ENCODE measurements at regions not wholly inside any gene's neighbourhood (a gene's known extent, or its start where the extent isn't known, plus 50 kb on each side); places are given as distances from the start of the nearest gene placed in this dataset.
A peak's percentile ranks its signal among the peaks of the same experiment; 100 is the strongest.

- H3K4me2 ChIP-seq (ENCODE audit: extremely low read depth, insufficient read depth, low read length), result no peak overlapping the region
- H3K36me3 ChIP-seq (ENCODE audit: control insufficient read depth, insufficient read depth, low read length), result no peaks in the 10 kb centered on the region
- no peak for TF ChIP-seq EZH2 (IDR thresholded peaks at IDR 0.05; ENCODE audit: low read length, missing control alignments)
- TF ChIP-seq, protein P1, sequence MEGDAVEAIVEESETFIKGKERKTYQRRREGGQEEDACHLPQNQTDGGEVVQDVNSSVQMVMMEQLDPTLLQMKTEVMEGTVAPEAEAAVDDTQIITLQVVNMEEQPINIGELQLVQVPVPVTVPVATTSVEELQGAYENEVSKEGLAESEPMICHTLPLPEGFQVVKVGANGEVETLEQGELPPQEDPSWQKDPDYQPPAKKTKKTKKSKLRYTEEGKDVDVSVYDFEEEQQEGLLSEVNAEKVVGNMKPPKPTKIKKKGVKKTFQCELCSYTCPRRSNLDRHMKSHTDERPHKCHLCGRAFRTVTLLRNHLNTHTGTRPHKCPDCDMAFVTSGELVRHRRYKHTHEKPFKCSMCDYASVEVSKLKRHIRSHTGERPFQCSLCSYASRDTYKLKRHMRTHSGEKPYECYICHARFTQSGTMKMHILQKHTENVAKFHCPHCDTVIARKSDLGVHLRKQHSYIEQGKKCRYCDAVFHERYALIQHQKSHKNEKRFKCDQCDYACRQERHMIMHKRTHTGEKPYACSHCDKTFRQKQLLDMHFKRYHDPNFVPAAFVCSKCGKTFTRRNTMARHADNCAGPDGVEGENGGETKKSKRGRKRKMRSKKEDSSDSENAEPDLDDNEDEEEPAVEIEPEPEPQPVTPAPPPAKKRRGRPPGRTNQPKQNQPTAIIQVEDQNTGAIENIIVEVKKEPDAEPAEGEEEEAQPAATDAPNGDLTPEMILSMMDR (conservative IDR thresholded peaks at IDR 0.05 in 1 of 2, IDR thresholded peaks at IDR 0.05 in 1 of 2; ENCODE audit: low read depth in 1 of 2, low read length in 2 of 2), result no peak
- no peak overlapping the region for H3K27ac ChIP-seq (ENCODE audit: insufficient read depth, low read length)
- no peaks in the 10 kb centered on the region for H4K20me1 ChIP-seq (ENCODE audit: control insufficient read depth, extremely low read depth, insufficient read depth, low read length)
- no peaks in the 10 kb centered on the region for H3K79me2 ChIP-seq (ENCODE audit: control insufficient read depth, insufficient read depth, low read length)
- H3K9me3 ChIP-seq (ENCODE audit: control insufficient read depth, insufficient read depth, low read depth, low read length), result no peaks in the 10 kb centered on the region
- peaks cover 40% of the 10 kb centered on the region for H3K4me1 ChIP-seq (ENCODE audit: control insufficient read depth, extremely low read depth, insufficient read depth, low read length)
- H2AFZ ChIP-seq (ENCODE audit: low read length), result no peak overlapping the region
- H3K4me3 ChIP-seq (replicated peaks in 1 of 4; ENCODE audit: control extremely low read depth in 1 of 4, insufficient read depth in 1 of 4, low read depth in 3 of 4, low read length in 4 of 4), result no peak overlapping the region
- H3K27me3 ChIP-seq (ENCODE audit: control insufficient read depth, insufficient read depth, low read length), result no peaks in the 10 kb centered on the region
- no peak for DNase-seq (ENCODE audit: low read depth in 2 of 2)
- H3K9ac ChIP-seq (ENCODE audit: insufficient read depth, low read length), result no peak overlapping the region
Observed at GRCh38 chr16:66129196-66129595, 237.3 kb upstream of the CDH5 start.

DNA sequence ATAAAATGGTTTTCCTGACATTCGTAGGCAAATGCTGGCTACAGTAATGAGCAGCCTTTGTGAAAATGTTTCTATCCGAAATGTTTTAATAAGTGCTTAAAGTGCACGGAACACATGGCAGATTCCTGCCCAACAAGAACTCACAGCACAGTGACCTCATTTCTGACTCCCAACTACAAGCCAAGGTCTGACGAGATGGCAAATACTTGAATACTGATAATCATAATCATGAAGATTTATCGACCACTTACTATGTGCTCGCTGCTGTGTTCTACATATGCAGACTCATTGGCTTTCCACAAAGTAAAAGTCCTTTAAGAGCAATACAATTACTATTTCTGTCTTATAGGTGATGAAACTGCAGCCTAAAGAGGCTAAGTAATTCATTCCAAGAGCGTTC is 238.1 kb upstream of the CDH5 start:
- H3K9ac ChIP-seq (ENCODE audit: insufficient read depth, low read length), result no peak overlapping the region
- peaks cover 33% of the 10 kb centered on the region for H3K4me1 ChIP-seq (ENCODE audit: control insufficient read depth, extremely low read depth, insufficient read depth, low read length)
- H3K4me3 ChIP-seq (replicated peaks in 1 of 4; ENCODE audit: control extremely low read depth in 1 of 4, insufficient read depth in 1 of 4, low read depth in 3 of 4, low read length in 4 of 4), result no peak overlapping the region
- no peaks in the 10 kb centered on the region for H3K79me2 ChIP-seq (ENCODE audit: control insufficient read depth, insufficient read depth, low read length)
- H3K27ac ChIP-seq (ENCODE audit: insufficient read depth, low read length), result no peak overlapping the region
- no peaks in the 10 kb centered on the region for H4K20me1 ChIP-seq (ENCODE audit: control insufficient read depth, extremely low read depth, insufficient read depth, low read length)
- no peaks in the 10 kb centered on the region for H3K9me3 ChIP-seq (ENCODE audit: control insufficient read depth, insufficient read depth, low read depth, low read length)
- DNase-seq (ENCODE audit: low read depth in 2 of 2), result peak in 1 of 2 donors; percentile 37
- TF ChIP-seq, protein P1 (conservative IDR thresholded peaks at IDR 0.05 in 1 of 2, IDR thresholded peaks at IDR 0.05 in 1 of 2; ENCODE audit: low read depth in 1 of 2, low read length in 2 of 2), result no peak
- TF ChIP-seq EZH2 (IDR thresholded peaks at IDR 0.05; ENCODE audit: low read length, missing control alignments), result no peak
- peak overlapping the region; percentile 62 for H2AFZ ChIP-seq (ENCODE audit: low read length)
- no peaks in the 10 kb centered on the region for H3K36me3 ChIP-seq (ENCODE audit: control insufficient read depth, insufficient read depth, low read length)
- no peaks in the 10 kb centered on the region for H3K27me3 ChIP-seq (ENCODE audit: control insufficient read depth, insufficient read depth, low read length)
- H3K4me2 ChIP-seq (ENCODE audit: extremely low read depth, insufficient read depth, low read length), result no peak overlapping the region

- no peaks in the 10 kb centered on the region for H3K27me3 ChIP-seq (ENCODE audit: control insufficient read depth, insufficient read depth, low read length)
- H4K20me1 ChIP-seq (ENCODE audit: control insufficient read depth, extremely low read depth, insufficient read depth, low read length), result no peaks in the 10 kb centered on the region
- peak overlapping the region; percentile 3 for H3K4me2 ChIP-seq (ENCODE audit: extremely low read depth, insufficient read depth, low read length)
- peak overlapping the region; percentile 62 for H2AFZ ChIP-seq (ENCODE audit: low read length)
- DNase-seq (ENCODE audit: low read depth in 2 of 2), result peak in 1 of 2 donors; percentile 17
- no peak overlapping the region for H3K9ac ChIP-seq (ENCODE audit: insufficient read depth, low read length)
- no peak overlapping the region for H3K4me3 ChIP-seq (replicated peaks in 1 of 4; ENCODE audit: control extremely low read depth in 1 of 4, insufficient read depth in 1 of 4, low read depth in 3 of 4, low read length in 4 of 4)
- TF ChIP-seq, protein P1 (conservative IDR thresholded peaks at IDR 0.05 in 1 of 2, IDR thresholded peaks at IDR 0.05 in 1 of 2; ENCODE audit: low read depth in 1 of 2, low read length in 2 of 2), result peak in 1 of 2 donors; percentile 27
- TF ChIP-seq EZH2 (IDR thresholded peaks at IDR 0.05; ENCODE audit: low read length, missing control alignments), result no peak
- no peak overlapping the region for H3K27ac ChIP-seq (ENCODE audit: insufficient read depth, low read length)
- H3K36me3 ChIP-seq (ENCODE audit: control insufficient read depth, insufficient read depth, low read length), result no peaks in the 10 kb centered on the region
- H3K4me1 ChIP-seq (ENCODE audit: control insufficient read depth, extremely low read depth, insufficient read depth, low read length), result peaks cover 30% of the 10 kb centered on the region
- no peaks in the 10 kb centered on the region for H3K79me2 ChIP-seq (ENCODE audit: control insufficient read depth, insufficient read depth, low read length)
- no peaks in the 10 kb centered on the region for H3K9me3 ChIP-seq (ENCODE audit: control insufficient read depth, insufficient read depth, low read depth, low read length)
Observed at GRCh38 chr16:66127459-66128370, 238.8 kb upstream of the CDH5 start.
